H1 (cell line): ENCODE measurements at regions not wholly inside any gene's neighbourhood (a gene's known extent, or its start where the extent isn't known, plus 50 kb on each side); places are given as distances from the start of the nearest gene placed in this dataset.

Experiments
- BACH1 ChIP-seq: IDR thresholded peaks from 2 replicates; pipeline ENCODE4 v1.6.1; 2012; ENCODE audit warnings: low read length, improper control_type of control experiment
- BCL11A ChIP-seq, 2 experiments: IDR thresholded peaks; one replicate each; pipeline ENCODE4 v1.6.1; 2011; ENCODE audit warnings: low read depth in 2 of 2, low read length in 2 of 2, mild to moderate bottlenecking in 2 of 2
- BRCA1 ChIP-seq: IDR thresholded peaks from 2 replicates; pipeline ENCODE4 v1.6.1; 2012; ENCODE audit warnings: low read depth, low read length, improper control_type of control experiment
- EP300 ChIP-seq, 2 experiments: IDR thresholded peaks; 1 replicate in 1 of 2; 2 replicates in 1 of 2; pipeline ENCODE4 v1.6.1; 2011 to 2012; ENCODE audit warnings: low read depth in 2 of 2, low read length in 2 of 2, mild to moderate bottlenecking in 2 of 2, borderline replicate concordance in 1 of 2, inconsistent platforms in 1 of 2, moderate library complexity in 1 of 2
- EZH2 ChIP-seq: fragments of 200-600 bp; sonication (generic); IDR thresholded peaks from 2 replicates; pipeline ENCODE4 v1.7.1; 2012; ENCODE audit warnings: low read depth, mild to moderate bottlenecking, moderate library complexity, low read length, inconsistent platforms; ENCODE audit not compliant: severe bottlenecking
- NRF1 ChIP-seq: IDR thresholded peaks from 2 replicates; pipeline ENCODE4 v1.6.1; 2011; ENCODE audit warnings: mild to moderate bottlenecking, low read depth, low read length, improper control_type of control experiment
- POLR2A ChIP-seq, 2 experiments: IDR thresholded peaks; 1 replicate in 1 of 2; 2 replicates in 1 of 2; pipeline ENCODE4 v1.6.1; 2011; ENCODE audit warnings: low read depth in 2 of 2, low read length in 2 of 2, mild to moderate bottlenecking in 2 of 2; ENCODE audit errors: control extremely low read depth in 1 of 2
- POLR2AphosphoS5 ChIP-seq: IDR thresholded peaks from 2 replicates; pipeline ENCODE4 v1.6.1; 2011; ENCODE audit warnings: low read depth, low read length
- SP1 ChIP-seq: IDR thresholded peaks from 2 replicates; pipeline ENCODE4 v1.6.1; 2011; ENCODE audit warnings: low read depth, low read length
- SP4 ChIP-seq: IDR thresholded peaks from 2 replicates; pipeline ENCODE4 v1.6.1; 2012; ENCODE audit warnings: low read length, inconsistent platforms
- SRF ChIP-seq: IDR thresholded peaks from 2 replicates; pipeline ENCODE4 v1.6.1; 2011; ENCODE audit warnings: mild to moderate bottlenecking, low read depth, low read length, moderate library complexity
- TF ChIP-seq, protein P1 (sequence below), 3 experiments: IDR thresholded peaks; 1 replicate in 2 of 3; 2 replicates in 1 of 3; pipeline versions ENCODE4 v1.5.1 to v1.6.1; 2011; ENCODE audit warnings: low read length in 3 of 3, mild to moderate bottlenecking in 3 of 3, inconsistent platforms in 2 of 3, low read depth in 1 of 3, moderate library complexity in 1 of 3; ENCODE audit not compliant: insufficient read depth in 1 of 3; ENCODE audit errors: control extremely low read depth in 1 of 3
- TF ChIP-seq, protein P2 (sequence below): IDR thresholded peaks from 2 replicates; pipeline ENCODE4 v1.6.1; 2011; ENCODE audit warnings: low read length, improper control_type of control experiment

DNA sequence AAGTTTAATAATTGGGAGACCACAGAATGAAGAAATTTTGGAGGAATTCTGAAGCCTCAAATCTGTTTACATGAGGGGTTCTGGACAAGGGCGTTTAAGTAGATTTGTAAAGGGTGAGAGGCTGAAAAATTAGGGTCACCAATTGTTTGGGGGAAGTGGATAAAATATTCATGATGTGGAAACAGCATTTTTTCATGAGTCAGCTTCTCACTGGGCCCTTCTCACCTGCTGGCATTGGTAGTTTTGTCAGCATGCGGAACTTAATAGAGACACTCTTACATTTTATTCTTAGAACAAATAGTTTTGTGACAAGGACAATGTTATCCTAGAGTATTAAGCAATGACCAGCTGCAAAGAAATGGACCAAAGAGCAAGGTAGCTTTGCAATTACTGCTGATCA lies 634.4 kb downstream of the LRFN5 start:
- TF ChIP-seq, protein P1, sequence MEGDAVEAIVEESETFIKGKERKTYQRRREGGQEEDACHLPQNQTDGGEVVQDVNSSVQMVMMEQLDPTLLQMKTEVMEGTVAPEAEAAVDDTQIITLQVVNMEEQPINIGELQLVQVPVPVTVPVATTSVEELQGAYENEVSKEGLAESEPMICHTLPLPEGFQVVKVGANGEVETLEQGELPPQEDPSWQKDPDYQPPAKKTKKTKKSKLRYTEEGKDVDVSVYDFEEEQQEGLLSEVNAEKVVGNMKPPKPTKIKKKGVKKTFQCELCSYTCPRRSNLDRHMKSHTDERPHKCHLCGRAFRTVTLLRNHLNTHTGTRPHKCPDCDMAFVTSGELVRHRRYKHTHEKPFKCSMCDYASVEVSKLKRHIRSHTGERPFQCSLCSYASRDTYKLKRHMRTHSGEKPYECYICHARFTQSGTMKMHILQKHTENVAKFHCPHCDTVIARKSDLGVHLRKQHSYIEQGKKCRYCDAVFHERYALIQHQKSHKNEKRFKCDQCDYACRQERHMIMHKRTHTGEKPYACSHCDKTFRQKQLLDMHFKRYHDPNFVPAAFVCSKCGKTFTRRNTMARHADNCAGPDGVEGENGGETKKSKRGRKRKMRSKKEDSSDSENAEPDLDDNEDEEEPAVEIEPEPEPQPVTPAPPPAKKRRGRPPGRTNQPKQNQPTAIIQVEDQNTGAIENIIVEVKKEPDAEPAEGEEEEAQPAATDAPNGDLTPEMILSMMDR (IDR thresholded peaks at IDR 0.05; ENCODE audit: control extremely low read depth in 1 of 3, insufficient read depth in 1 of 3, low read depth in 1 of 3, low read length in 3 of 3): no peak
- TF ChIP-seq SP4: no peak
- no peak for TF ChIP-seq BRCA1
- TF ChIP-seq NRF1: no peak
- no peak for TF ChIP-seq EP300 (IDR thresholded peaks at IDR 0.05; ENCODE audit: borderline replicate concordance in 1 of 2, low read depth in 2 of 2, low read length in 2 of 2)
- no peak for TF ChIP-seq POLR2AphosphoS5
- TF ChIP-seq SP1: no peak
- TF ChIP-seq, protein P2, sequence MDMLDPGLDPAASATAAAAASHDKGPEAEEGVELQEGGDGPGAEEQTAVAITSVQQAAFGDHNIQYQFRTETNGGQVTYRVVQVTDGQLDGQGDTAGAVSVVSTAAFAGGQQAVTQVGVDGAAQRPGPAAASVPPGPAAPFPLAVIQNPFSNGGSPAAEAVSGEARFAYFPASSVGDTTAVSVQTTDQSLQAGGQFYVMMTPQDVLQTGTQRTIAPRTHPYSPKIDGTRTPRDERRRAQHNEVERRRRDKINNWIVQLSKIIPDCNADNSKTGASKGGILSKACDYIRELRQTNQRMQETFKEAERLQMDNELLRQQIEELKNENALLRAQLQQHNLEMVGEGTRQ: no peak
- no peak for TF ChIP-seq POLR2A (IDR thresholded peaks at IDR 0.05; ENCODE audit: control extremely low read depth in 1 of 2, low read depth in 2 of 2, low read length in 2 of 2)
- no peak for TF ChIP-seq SRF
- TF ChIP-seq BCL11A (IDR thresholded peaks at IDR 0.05; ENCODE audit: low read depth in 2 of 2, low read length in 2 of 2): no peak
- TF ChIP-seq EZH2: no peak
- no peak for TF ChIP-seq BACH1
